Osteoblast (primary cell): ENCODE measurements at regions not wholly inside any gene's neighbourhood (a gene's known extent, or its start where the extent isn't known, plus 50 kb on each side); places are given as distances from the start of the nearest gene placed in this dataset.
"Not testable (repeated sequence)": the region's sequence is repeated elsewhere in the genome, so short reads cannot be mapped to it uniquely, and the experiment has no call there.

Source experiments
- DNase-seq: peaks from one replicate; pipeline ENCODE4 v3.0.0; 2011; ENCODE audit warnings: low spot score, mixed read lengths; ENCODE audit not compliant: insufficient read length; ENCODE audit errors: missing footprints
- H2AFZ ChIP-seq: 2 replicates; pipeline ENCODE4 v1.6.0; 2011; ENCODE audit warnings: mild to moderate bottlenecking, low read length
- H3K27ac ChIP-seq: 2 replicates; pipeline ENCODE4 v1.5.1; 2011; ENCODE audit warnings: mild to moderate bottlenecking, low read depth, low read length, moderate library complexity
- H3K27me3 ChIP-seq: 2 replicates; pipeline ENCODE4 v1.6.0; 2012; ENCODE audit warnings: mild to moderate bottlenecking, control low read depth, inconsistent platforms, low read length, moderate library complexity; ENCODE audit not compliant: insufficient read depth
- H3K36me3 ChIP-seq: 2 replicates; pipeline ENCODE4 v1.5.1; 2011; ENCODE audit warnings: mild to moderate bottlenecking, low read length, control low read depth, moderate library complexity; ENCODE audit not compliant: insufficient read depth
- H3K4me1 ChIP-seq: 2 replicates; pipeline ENCODE4 v1.5.1; 2011; ENCODE audit warnings: mild to moderate bottlenecking, low read length, control low read depth, moderate library complexity; ENCODE audit not compliant: insufficient read depth
- H3K4me2 ChIP-seq: 2 replicates; pipeline ENCODE4 v1.6.0; 2011; ENCODE audit warnings: mild to moderate bottlenecking, low read length; ENCODE audit not compliant: insufficient read depth
- H3K4me3 ChIP-seq: fragments of 200-600 bp; sonication (generic); 3 replicates; pipeline ENCODE4 v1.5.1; 2012; ENCODE audit warnings: mild to moderate bottlenecking, low read length, inconsistent platforms; ENCODE audit not compliant: insufficient read depth
- H3K79me2 ChIP-seq: 2 replicates; pipeline ENCODE4 v1.6.0; 2012; ENCODE audit warnings: mild to moderate bottlenecking, low read length, control low read depth, inconsistent platforms; ENCODE audit not compliant: insufficient read depth
- H3K9me3 ChIP-seq: 2 replicates; pipeline ENCODE4 v1.5.1; 2011; ENCODE audit warnings: low read depth, low read length, control low read depth
- H4K20me1 ChIP-seq: 2 replicates; pipeline ENCODE4 v1.6.0; 2012; ENCODE audit warnings: mild to moderate bottlenecking, low read length, control low read depth; ENCODE audit not compliant: insufficient read depth
- CTCF ChIP-seq: IDR thresholded peaks from 2 replicates; pipeline ENCODE4 v1.5.1; 2011; ENCODE audit warnings: mild to moderate bottlenecking, low read depth, low read length, moderate library complexity; ENCODE audit errors: extremely low read depth

- no peak overlapping the region for H3K27ac ChIP-seq
- no peaks in the 10 kb centered on the region for H3K9me3 ChIP-seq
- H4K20me1 ChIP-seq: no peaks in the 10 kb centered on the region
- no peak overlapping the region for H3K4me3 ChIP-seq
- no peaks in the 10 kb centered on the region for H3K79me2 ChIP-seq
- H3K4me1 ChIP-seq: no peaks in the 10 kb centered on the region
- no peaks in the 10 kb centered on the region for H3K36me3 ChIP-seq
- H2AFZ ChIP-seq: no peak overlapping the region
- DNase-seq: no peak
- no peak overlapping the region for H3K4me2 ChIP-seq
- H3K27me3 ChIP-seq: peaks cover 4% of the 10 kb centered on the region
- no peak for TF ChIP-seq CTCF
These were observed 102.0 kb downstream of the HNMT start for GRCh38 chr2:138066139-138066806.

GRCh38 chr2:138066841-138067240, 102.6 kb downstream of the HNMT start:
- H3K4me2 ChIP-seq: no peak overlapping the region
- no peak for TF ChIP-seq CTCF
- no peak for DNase-seq
- H3K4me3 ChIP-seq: no peak overlapping the region
- no peak overlapping the region for H3K27ac ChIP-seq
- no peaks in the 10 kb centered on the region for H3K36me3 ChIP-seq
- H3K9me3 ChIP-seq: no peaks in the 10 kb centered on the region
- no peaks in the 10 kb centered on the region for H3K79me2 ChIP-seq
- H4K20me1 ChIP-seq: no peaks in the 10 kb centered on the region
- H3K27me3 ChIP-seq: peaks cover 4% of the 10 kb centered on the region
- H2AFZ ChIP-seq: no peak overlapping the region
- H3K4me1 ChIP-seq: no peaks in the 10 kb centered on the region

GRCh38 chr2:138068669-138069068, 104.4 kb downstream of the HNMT start:
- not testable (repeated sequence) for H3K79me2 ChIP-seq, H3K4me1 ChIP-seq, H3K4me2 ChIP-seq, H3K27me3 ChIP-seq, H3K27ac ChIP-seq, H3K36me3 ChIP-seq, H2AFZ ChIP-seq, H3K9me3 ChIP-seq, H4K20me1 ChIP-seq, DNase-seq, H3K4me3 ChIP-seq

- not testable (repeated sequence) for H4K20me1 ChIP-seq, H3K4me3 ChIP-seq, H2AFZ ChIP-seq, H3K4me2 ChIP-seq, DNase-seq, H3K27ac ChIP-seq, H3K27me3 ChIP-seq, H3K79me2 ChIP-seq, H3K9me3 ChIP-seq, H3K4me1 ChIP-seq, H3K36me3 ChIP-seq
These were observed 106.9 kb downstream of the HNMT start for GRCh38 chr2:138071042-138071719.
